Neural cell (in vitro differentiated cells): ENCODE measurements at regions not wholly inside any gene's neighbourhood (a gene's known extent, or its start where the extent isn't known, plus 50 kb on each side); places are given as distances from the start of the nearest gene placed in this dataset.

Experiments used
- H2AFZ ChIP-seq: fragments of 200-600, 300-800 bp; sonication (generic), shearing (Covaris generic); 2 replicates; pipeline ENCODE4 v1.6.0; 2014; ENCODE audit warnings: low read depth, mild to moderate bottlenecking, antibody characterized with exemption, low read length, moderate library complexity
- H3F3A ChIP-seq: fragments of 200-600 bp; shearing (Covaris generic); 2 replicates; pipeline ENCODE4 v1.6.1; 2016; ENCODE audit warnings: mild to moderate bottlenecking, moderate library complexity, mixed read lengths, antibody characterized with exemption, low read length; ENCODE audit not compliant: insufficient read depth, poor library complexity, severe bottlenecking
- H3K27ac ChIP-seq: fragments of 200-600, 300-800 bp; sonication (generic), shearing (Covaris generic); 2 replicates; pipeline ENCODE4 v1.5.1; 2014; ENCODE audit warnings: mild to moderate bottlenecking, low read length, moderate library complexity
- H3K27me3 ChIP-seq: fragments of 300-800, 200-600 bp; sonication (generic), shearing (Covaris generic); 2 replicates; pipeline ENCODE4 v1.6.0; 2014; ENCODE audit warnings: mild to moderate bottlenecking, low read depth, low read length, moderate library complexity; ENCODE audit not compliant: insufficient read depth
- H3K36me3 ChIP-seq: fragments of 300-800, 200-600 bp; sonication (generic), shearing (Covaris generic); 2 replicates; pipeline ENCODE4 v1.5.1; 2014; ENCODE audit warnings: mild to moderate bottlenecking, antibody characterized with exemption, low read length, moderate library complexity; ENCODE audit not compliant: insufficient read depth
- H3K4me2 ChIP-seq: fragments of 300-800, 200-600 bp; sonication (generic), shearing (Covaris generic); 2 replicates; pipeline ENCODE4 v1.6.0; 2014; ENCODE audit warnings: mild to moderate bottlenecking, low read length
- H3K4me3 ChIP-seq: fragments of 300-800, 200-600 bp; sonication (generic), shearing (Covaris generic); 2 replicates; pipeline ENCODE4 v1.5.1; 2014; ENCODE audit warnings: mild to moderate bottlenecking, low read length, moderate library complexity
- H3K79me2 ChIP-seq: fragments of 200-600 bp; shearing (Covaris generic); replicated peaks from 2 replicates; pipeline ENCODE4 v1.6.0; 2014; ENCODE audit warnings: mild to moderate bottlenecking, low read length, moderate library complexity; ENCODE audit not compliant: insufficient read depth
- H3K9ac ChIP-seq: fragments of 300-800, 200-600 bp; sonication (generic), shearing (Covaris generic); 2 replicates; pipeline ENCODE4 v1.6.1; 2016; ENCODE audit warnings: mild to moderate bottlenecking, low read length, mixed read lengths
- H3K9me2 ChIP-seq: fragments of 200-600 bp; shearing (Covaris generic); 2 replicates; pipeline ENCODE4 v1.6.1; 2016; ENCODE audit warnings: mild to moderate bottlenecking, low read length, mixed read lengths; ENCODE audit not compliant: insufficient read depth
- H3K9me3 ChIP-seq: fragments of 200-600, 300-800 bp; sonication (generic), shearing (Covaris generic); 2 replicates; pipeline ENCODE4 v1.6.1; 2016; ENCODE audit warnings: mild to moderate bottlenecking, mixed run types, low read length, moderate library complexity, mixed read lengths
- H4K20me1 ChIP-seq: fragments of 200-600 bp; shearing (Covaris generic); 2 replicates; pipeline ENCODE4 v1.6.1; 2016; ENCODE audit warnings: mild to moderate bottlenecking, mixed run types; ENCODE audit not compliant: insufficient read depth
- EP300 ChIP-seq: fragments of 450-650 bp; conservative IDR thresholded peaks from 2 replicates; pipeline ENCODE4 v1.6.1; 2014; ENCODE audit warnings: antibody characterized with exemption, mild to moderate bottlenecking, moderate library complexity; ENCODE audit not compliant: poor library complexity, severe bottlenecking
- EZH2 ChIP-seq: fragments of 200-600, 300-800 bp; shearing (Covaris generic), sonication (generic); IDR thresholded peaks from 2 replicates; pipeline ENCODE4 v1.6.1; 2014; ENCODE audit warnings: antibody characterized with exemption, low read length, borderline replicate concordance, mild to moderate bottlenecking; ENCODE audit not compliant: insufficient read depth, poor library complexity, severe bottlenecking
- MXI1 ChIP-seq: fragments of 450-650 bp; conservative IDR thresholded peaks from 2 replicates; pipeline ENCODE4 v1.6.1; 2014; ENCODE audit warnings: antibody characterized with exemption, mild to moderate bottlenecking; ENCODE audit not compliant: poor library complexity, severe bottlenecking
- POLR2AphosphoS5 ChIP-seq: IDR thresholded peaks from 2 replicates; pipeline ENCODE4 v1.6.1; 2012
- RAD21 ChIP-seq: fragments of 450-650 bp; conservative IDR thresholded peaks from 2 replicates; pipeline ENCODE4 v1.6.1; 2014; ENCODE audit warnings: antibody characterized with exemption, mild to moderate bottlenecking, moderate library complexity
- SMC3 ChIP-seq: fragments of 450-650 bp; conservative IDR thresholded peaks from 2 replicates; pipeline ENCODE4 v1.6.1; 2014; ENCODE audit warnings: antibody characterized with exemption, mild to moderate bottlenecking, moderate library complexity; ENCODE audit not compliant: poor library complexity
- TAF1 ChIP-seq: IDR thresholded peaks from 2 replicates; pipeline ENCODE4 v1.6.1; 2012; ENCODE audit warnings: low read depth
- TF ChIP-seq, protein P1 (sequence below): IDR thresholded peaks from 2 replicates; pipeline ENCODE4 v1.6.1; 2012; ENCODE audit warnings: borderline replicate concordance
- TF ChIP-seq, protein P2 (sequence below): fragments of 450-650 bp; IDR thresholded peaks from 2 replicates; pipeline ENCODE4 v1.5.1; 2014; ENCODE audit warnings: antibody characterized with exemption, mild to moderate bottlenecking, moderate library complexity; ENCODE audit not compliant: poor library complexity, severe bottlenecking

DNA sequence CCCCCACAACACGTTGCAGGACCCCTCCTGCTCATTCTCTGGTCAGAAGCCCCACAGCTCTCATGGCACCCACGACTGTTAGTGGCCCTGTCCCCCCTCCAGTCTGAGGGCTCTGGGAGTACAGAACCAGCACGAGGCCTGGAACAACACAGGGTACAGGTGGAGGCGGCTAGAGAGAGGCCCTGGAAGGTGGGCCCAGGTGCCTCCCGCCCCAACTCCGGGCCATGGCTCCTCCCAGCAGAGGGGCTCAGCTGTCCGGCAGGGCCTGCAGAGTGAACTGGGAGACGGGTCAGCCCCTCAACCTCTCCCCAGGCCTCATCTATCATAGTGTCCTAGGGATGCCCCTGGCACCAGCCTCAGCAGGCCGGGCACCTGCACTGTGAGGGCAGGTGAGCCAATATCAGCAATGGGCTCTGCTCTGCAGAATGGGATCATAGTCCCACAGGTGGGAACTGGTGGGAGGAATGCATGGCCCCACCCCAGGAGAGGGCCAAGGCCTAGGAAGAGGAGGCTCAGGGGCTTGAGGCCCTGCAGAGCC is 58.6 kb downstream of the BARX1 start:
- H2AFZ ChIP-seq: no peak overlapping the region
- H3K27ac ChIP-seq: no peak overlapping the region
- no peaks in the 10 kb centered on the region for H3K9me3 ChIP-seq
- no peaks in the 10 kb centered on the region for H3K79me2 ChIP-seq
- H3K4me2 ChIP-seq: no peak overlapping the region
- no peak for TF ChIP-seq EZH2
- TF ChIP-seq EP300: no peak
- TF ChIP-seq, protein P1, sequence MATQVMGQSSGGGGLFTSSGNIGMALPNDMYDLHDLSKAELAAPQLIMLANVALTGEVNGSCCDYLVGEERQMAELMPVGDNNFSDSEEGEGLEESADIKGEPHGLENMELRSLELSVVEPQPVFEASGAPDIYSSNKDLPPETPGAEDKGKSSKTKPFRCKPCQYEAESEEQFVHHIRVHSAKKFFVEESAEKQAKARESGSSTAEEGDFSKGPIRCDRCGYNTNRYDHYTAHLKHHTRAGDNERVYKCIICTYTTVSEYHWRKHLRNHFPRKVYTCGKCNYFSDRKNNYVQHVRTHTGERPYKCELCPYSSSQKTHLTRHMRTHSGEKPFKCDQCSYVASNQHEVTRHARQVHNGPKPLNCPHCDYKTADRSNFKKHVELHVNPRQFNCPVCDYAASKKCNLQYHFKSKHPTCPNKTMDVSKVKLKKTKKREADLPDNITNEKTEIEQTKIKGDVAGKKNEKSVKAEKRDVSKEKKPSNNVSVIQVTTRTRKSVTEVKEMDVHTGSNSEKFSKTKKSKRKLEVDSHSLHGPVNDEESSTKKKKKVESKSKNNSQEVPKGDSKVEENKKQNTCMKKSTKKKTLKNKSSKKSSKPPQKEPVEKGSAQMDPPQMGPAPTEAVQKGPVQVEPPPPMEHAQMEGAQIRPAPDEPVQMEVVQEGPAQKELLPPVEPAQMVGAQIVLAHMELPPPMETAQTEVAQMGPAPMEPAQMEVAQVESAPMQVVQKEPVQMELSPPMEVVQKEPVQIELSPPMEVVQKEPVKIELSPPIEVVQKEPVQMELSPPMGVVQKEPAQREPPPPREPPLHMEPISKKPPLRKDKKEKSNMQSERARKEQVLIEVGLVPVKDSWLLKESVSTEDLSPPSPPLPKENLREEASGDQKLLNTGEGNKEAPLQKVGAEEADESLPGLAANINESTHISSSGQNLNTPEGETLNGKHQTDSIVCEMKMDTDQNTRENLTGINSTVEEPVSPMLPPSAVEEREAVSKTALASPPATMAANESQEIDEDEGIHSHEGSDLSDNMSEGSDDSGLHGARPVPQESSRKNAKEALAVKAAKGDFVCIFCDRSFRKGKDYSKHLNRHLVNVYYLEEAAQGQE: no peak
- no peak for TF ChIP-seq TAF1
- no peak for TF ChIP-seq SMC3
- no peak for TF ChIP-seq RAD21
- no peak overlapping the region for H3K4me3 ChIP-seq
- H4K20me1 ChIP-seq: no peaks in the 10 kb centered on the region
- H3K9ac ChIP-seq: no peak overlapping the region
- no peaks in the 10 kb centered on the region for H3K27me3 ChIP-seq
- H3K36me3 ChIP-seq: no peaks in the 10 kb centered on the region
- H3K9me2 ChIP-seq: no peaks in the 10 kb centered on the region
- H3F3A ChIP-seq: no peaks in the 10 kb centered on the region

DNA sequence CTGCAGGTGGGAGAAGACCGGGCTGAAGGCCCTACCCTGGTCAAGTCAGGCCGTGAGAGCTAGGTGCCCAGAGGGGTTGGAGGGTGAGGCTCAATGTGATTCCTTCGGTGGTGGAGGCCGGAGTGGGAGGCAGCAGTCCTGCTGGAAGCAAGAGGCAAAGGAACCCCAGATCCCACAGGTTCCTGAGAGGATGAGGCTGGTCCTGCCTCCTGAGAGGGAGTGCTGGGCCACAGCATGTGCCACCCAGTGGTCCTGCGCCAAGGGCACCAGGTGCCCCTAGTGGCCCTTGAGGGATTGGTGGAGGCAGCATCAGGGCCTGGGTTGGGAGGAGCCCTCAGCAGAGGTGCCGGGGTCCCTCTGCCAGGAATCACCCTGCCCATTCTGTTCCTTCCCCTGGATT is 59.1 kb downstream of the BARX1 start:
- Histone ChIP-seq H3K27ac (no peak overlapping the region), H4K20me1 (no peaks in the 10 kb centered on the region), H3K79me2 (no peaks in the 10 kb centered on the region), H3K9me3 (no peaks in the 10 kb centered on the region), H3K4me2 (no peak overlapping the region), H3K4me3 (no peak overlapping the region), H3K36me3 (no peaks in the 10 kb centered on the region), H3K27me3 (no peaks in the 10 kb centered on the region), H3F3A (no peaks in the 10 kb centered on the region), H3K9ac (no peak overlapping the region), H2AFZ (no peak overlapping the region), H3K9me2 (no peaks in the 10 kb centered on the region)
- TF ChIP-seq RAD21 (no peak), EP300 (no peak), MXI1 (no peak), POLR2AphosphoS5 (no peak), SMC3 (no peak), EZH2 (no peak), TAF1 (no peak)
- TF ChIP-seq, protein P2, sequence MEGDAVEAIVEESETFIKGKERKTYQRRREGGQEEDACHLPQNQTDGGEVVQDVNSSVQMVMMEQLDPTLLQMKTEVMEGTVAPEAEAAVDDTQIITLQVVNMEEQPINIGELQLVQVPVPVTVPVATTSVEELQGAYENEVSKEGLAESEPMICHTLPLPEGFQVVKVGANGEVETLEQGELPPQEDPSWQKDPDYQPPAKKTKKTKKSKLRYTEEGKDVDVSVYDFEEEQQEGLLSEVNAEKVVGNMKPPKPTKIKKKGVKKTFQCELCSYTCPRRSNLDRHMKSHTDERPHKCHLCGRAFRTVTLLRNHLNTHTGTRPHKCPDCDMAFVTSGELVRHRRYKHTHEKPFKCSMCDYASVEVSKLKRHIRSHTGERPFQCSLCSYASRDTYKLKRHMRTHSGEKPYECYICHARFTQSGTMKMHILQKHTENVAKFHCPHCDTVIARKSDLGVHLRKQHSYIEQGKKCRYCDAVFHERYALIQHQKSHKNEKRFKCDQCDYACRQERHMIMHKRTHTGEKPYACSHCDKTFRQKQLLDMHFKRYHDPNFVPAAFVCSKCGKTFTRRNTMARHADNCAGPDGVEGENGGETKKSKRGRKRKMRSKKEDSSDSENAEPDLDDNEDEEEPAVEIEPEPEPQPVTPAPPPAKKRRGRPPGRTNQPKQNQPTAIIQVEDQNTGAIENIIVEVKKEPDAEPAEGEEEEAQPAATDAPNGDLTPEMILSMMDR: no peak
- TF ChIP-seq, protein P1: no peak
